WERI-Rb-1 (cell line): ENCODE measurements at regions not wholly inside any gene's neighbourhood (a gene's known extent, or its start where the extent isn't known, plus 50 kb on each side); places are given as distances from the start of the nearest gene placed in this dataset.
A peak's percentile ranks its signal among the peaks of the same experiment; 100 is the strongest.
"Not testable (repeated sequence)": the region's sequence is repeated elsewhere in the genome, so short reads cannot be mapped to it uniquely, and the experiment has no call there.

Experiments used
- DNase-seq: peaks from one replicate; pipeline ENCODE4 v3.0.0-alpha.2; 2020
- H3K27ac ChIP-seq: fragments of 250-450 bp; sonication (Bioruptor Pico); 2 replicates; pipeline ENCODE4 v1.5.1; 2020; ENCODE audit warnings: mild to moderate bottlenecking, moderate library complexity
- H3K27me3 ChIP-seq: fragments of 250-450 bp; sonication (Bioruptor Pico); 2 replicates; pipeline ENCODE4 v1.5.1; 2021; ENCODE audit warnings: mild to moderate bottlenecking, low read depth, moderate library complexity; ENCODE audit not compliant: insufficient read depth, severe bottlenecking
- H3K36me3 ChIP-seq: fragments of 250-450 bp; sonication (Bioruptor Pico); 2 replicates; pipeline ENCODE4 v1.5.1; 2020; ENCODE audit warnings: mild to moderate bottlenecking, moderate library complexity
- H3K4me3 ChIP-seq: 2 replicates; pipeline ENCODE4 v1.5.1; 2011; ENCODE audit warnings: low read depth, mild to moderate bottlenecking, control low read depth, low read length
- H3K9me3 ChIP-seq: fragments of 250-450 bp; sonication (Bioruptor Pico); 2 replicates; pipeline ENCODE4 v1.5.1; 2021; ENCODE audit warnings: mild to moderate bottlenecking, moderate library complexity; ENCODE audit not compliant: severe bottlenecking
- TF ChIP-seq, protein P1 (sequence below): IDR thresholded peaks from 2 replicates; pipeline ENCODE4 v1.5.1; 2011; ENCODE audit warnings: low read depth, mild to moderate bottlenecking, control low read depth, inconsistent platforms, low read length

DNA sequence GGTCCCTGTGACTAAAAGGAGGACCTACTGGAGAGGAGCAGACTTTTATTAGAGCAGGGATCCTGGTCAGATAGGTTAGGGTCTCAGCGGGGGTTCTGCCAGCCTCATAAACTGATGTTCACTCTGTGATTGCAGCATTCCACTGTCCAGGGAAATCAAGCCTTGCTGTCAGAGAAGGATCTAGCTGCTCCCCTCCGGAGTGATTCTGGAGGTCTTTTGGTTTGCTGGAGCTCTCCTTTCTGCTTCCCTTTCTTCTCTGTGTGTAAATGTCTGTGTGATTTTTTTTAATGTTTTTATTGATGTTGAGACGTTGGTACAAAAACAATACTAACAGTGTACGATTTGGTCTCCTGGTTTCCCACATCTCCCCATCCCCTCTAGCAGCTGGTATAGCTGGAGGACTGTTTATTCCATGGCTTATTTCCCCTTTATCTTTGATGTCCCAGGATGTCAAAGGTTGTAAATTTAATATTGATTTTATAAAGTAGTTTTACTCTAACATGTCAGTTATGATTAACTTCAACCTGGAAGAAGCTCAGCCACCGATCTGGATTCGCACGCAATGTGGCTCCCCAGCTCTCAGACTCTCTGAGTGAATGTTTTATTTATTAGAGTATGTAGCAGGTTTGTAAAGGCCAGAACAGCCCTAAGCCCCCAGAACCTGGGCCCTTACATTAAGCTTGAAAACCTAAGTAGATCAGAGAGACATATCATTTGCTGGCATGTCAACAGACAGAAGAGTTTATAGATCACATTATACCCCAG, 202.3 kb upstream of the G2E3 start:
- peak; percentile 48 for DNase-seq
- Histone ChIP-seq H3K4me3 (no peak overlapping the region), H3K9me3 (no peaks in the 10 kb centered on the region), H3K27ac (0 out of 2 replicates have a peak overlapping the region, but pooled peaks have one; percentile 2), H3K27me3 (no peaks in the 10 kb centered on the region), H3K36me3 (no peaks in the 10 kb centered on the region)
- TF ChIP-seq, protein P1, sequence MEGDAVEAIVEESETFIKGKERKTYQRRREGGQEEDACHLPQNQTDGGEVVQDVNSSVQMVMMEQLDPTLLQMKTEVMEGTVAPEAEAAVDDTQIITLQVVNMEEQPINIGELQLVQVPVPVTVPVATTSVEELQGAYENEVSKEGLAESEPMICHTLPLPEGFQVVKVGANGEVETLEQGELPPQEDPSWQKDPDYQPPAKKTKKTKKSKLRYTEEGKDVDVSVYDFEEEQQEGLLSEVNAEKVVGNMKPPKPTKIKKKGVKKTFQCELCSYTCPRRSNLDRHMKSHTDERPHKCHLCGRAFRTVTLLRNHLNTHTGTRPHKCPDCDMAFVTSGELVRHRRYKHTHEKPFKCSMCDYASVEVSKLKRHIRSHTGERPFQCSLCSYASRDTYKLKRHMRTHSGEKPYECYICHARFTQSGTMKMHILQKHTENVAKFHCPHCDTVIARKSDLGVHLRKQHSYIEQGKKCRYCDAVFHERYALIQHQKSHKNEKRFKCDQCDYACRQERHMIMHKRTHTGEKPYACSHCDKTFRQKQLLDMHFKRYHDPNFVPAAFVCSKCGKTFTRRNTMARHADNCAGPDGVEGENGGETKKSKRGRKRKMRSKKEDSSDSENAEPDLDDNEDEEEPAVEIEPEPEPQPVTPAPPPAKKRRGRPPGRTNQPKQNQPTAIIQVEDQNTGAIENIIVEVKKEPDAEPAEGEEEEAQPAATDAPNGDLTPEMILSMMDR = no peak

DNA sequence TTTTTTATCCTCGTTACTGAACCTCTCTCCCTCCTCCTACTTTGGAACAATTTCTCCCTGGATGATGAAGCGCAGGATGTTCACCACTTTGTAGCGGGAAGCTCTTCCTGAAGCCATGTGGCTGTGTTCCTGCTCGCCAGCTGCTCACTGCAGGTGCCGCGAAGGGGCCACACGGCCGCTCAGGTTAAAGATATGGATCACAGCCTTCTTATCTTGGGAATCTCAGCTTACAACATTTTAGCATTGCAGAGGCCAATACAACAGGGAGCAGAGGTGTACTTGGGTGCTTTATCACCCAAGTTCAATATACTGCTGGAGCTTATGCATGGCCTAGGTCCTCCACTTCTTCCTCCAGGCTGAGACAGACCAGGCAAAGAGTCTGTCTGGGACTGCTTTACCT, 201.2 kb upstream of the G2E3 start:
- TF ChIP-seq, protein P1 = no peak

DNA sequence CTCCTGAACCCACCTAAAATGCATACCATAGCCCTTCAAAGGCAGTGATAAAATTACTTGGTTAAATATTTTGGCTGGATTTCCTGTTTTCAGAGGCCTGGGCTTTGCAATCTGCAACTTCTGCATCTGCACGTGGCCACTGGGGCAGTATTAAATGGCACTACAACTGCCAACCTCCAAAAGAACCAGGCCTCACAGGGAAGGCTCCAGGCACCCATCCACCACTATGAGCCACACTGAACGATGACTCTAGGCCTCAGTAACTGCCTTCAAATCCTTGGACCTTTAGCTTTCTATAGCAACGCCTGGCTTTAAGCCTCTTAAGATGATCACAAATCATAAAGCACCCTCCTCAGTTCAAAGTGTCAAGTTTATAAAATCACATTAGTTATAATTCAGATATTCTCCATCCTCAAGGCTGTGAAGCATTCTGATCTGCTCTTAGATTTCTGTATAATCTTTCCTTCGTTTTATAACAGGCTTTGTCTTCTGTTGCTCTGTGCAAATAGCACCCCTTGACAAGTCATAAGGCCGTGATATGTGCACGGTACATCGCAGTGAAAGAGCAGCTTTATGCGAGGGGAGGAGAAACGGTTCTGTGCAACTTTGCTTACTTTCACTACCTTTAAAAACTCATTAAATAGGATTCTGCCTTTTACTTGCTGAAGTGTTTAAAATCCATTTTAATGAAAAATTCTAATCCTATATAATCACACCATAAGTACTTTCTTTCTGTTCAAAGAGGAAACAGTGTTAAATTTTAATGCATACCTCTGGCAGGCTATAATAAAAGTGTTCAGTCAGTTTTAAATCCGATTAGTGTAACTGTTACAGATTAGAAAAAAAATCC, 196.4 kb upstream of the G2E3 start:
- no peak for DNase-seq
- H3K4me3 ChIP-seq = no peak overlapping the region
- no peak overlapping the region for H3K27ac ChIP-seq

More for the DNA sequence above, 201.2 kb upstream of the G2E3 start:
- H3K27me3 ChIP-seq = no peaks in the 10 kb centered on the region
- no peaks in the 10 kb centered on the region for H3K9me3 ChIP-seq
- H3K27ac ChIP-seq = no peak overlapping the region
- no peaks in the 10 kb centered on the region for H3K36me3 ChIP-seq
- H3K4me3 ChIP-seq = no peak overlapping the region
- DNase-seq = no peak

DNA sequence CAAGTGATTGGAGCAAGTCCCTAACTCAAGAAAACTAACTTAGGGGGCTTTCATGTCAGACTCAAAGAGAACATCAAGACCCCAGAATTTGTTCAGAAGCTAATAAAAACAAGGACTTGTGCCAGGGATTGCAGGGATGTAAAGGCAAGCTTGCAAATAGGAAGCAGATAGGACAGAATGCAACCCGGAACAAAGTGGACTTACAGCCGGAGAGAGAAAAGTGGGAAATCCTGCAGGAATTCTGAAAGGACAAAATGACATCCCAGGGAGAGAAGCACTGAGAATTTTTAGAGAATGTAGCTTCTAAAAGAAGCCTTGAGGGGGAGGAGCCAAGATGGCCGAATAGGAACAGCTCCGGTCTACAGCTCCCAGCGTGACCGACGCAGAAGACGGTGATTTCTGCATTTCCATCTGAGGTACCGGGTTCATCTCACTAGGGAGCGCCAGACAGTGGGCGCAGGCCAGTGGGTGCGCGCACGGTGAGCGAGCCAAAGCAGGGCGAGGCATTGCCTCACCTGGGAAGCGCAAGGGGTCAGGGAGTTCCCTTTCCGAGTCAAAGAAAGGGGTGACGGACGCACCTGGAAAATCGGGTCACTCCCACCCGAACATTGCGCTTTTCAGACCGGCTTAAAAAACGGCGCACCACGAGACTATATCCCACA, 195.6 kb upstream of the G2E3 start:
- H3K36me3 ChIP-seq, H3K27me3 ChIP-seq, H3K27ac ChIP-seq, H3K4me3 ChIP-seq, DNase-seq, H3K9me3 ChIP-seq: not testable (repeated sequence)

More for the DNA sequence above, 196.4 kb upstream of the G2E3 start:
- H3K9me3 ChIP-seq = no peaks in the 10 kb centered on the region
- TF ChIP-seq, protein P1 = no peak
- H3K36me3 ChIP-seq = no peaks in the 10 kb centered on the region
- no peaks in the 10 kb centered on the region for H3K27me3 ChIP-seq

DNA sequence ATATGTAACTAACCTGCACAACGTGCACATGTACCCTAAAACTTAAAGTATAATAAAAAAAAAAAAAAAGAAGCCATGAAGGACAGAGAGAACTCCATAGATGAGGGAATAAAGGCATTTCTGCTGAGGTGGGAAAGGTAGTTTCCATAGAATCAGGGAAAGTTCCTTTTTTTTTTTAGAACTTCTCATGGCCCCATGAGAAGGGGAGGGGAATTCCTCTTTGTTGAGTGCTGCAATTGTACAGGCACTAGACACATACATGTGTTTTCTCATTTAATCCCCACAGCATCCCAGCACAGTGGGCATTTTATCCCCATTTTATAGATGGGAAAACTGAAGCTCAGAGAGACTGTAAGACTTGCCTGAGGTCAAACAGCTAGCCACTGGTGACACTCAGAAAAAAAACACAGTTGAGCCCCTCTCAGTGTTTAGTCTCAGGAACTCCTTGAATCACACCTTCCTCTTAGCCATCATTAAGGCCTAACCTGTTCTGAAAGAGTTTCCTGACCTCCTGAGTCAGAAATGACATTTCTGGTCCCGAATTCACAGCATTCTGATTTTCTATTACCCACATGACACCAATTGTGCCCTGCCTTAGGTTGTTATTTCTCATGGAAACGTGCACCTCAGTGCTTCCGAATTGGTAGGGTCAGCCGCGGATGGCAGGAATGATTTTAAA, 189.3 kb upstream of the G2E3 start:
- TF ChIP-seq, protein P1 = no peak
- Histone ChIP-seq H3K27me3 (no peaks in the 10 kb centered on the region), H3K27ac (no peak overlapping the region), H3K36me3 (no peaks in the 10 kb centered on the region), H3K9me3 (no peaks in the 10 kb centered on the region), H3K4me3 (no peak overlapping the region)
- DNase-seq = no peak
